ENCODE measurements at regions not wholly inside any gene's neighbourhood (a gene's known extent, or its start where the extent isn't known, plus 50 kb on each side); places are given as distances from the start of the nearest gene placed in this dataset.

- TF ChIP-seq ZNF281 (CRISPR knock-in tag; IDR thresholded peaks at IDR 0.05) (no peak), IRF2 (CRISPR knock-in tag; IDR thresholded peaks at IDR 0.05; ENCODE audit: borderline replicate concordance, low read depth) (no peak), ZMAT4 (CRISPR knock-in tag; IDR thresholded peaks at IDR 0.05) (no peak)
Observed at GRCh38 chr18:70645971-70646370, 357.1 kb downstream of the SOCS6 start (continued).

GRCh38 chr18:70643812-70644211, 355.0 kb downstream of the SOCS6 start:
- ATAC-seq (no peak), DNase-seq (ENCODE audit: low spot score) (no peak)
- H3K9me3 Mint-ChIP-seq, result peaks cover 82% of the 10 kb centered on the region
- H3K4me3 Mint-ChIP-seq, result no peak overlapping the region
- POLR2A ChIA-PET, result no interaction called here
- H3K27ac Mint-ChIP-seq, result no peak overlapping the region
- peaks cover 4% of the 10 kb centered on the region for H3K27me3 Mint-ChIP-seq (ENCODE audit: low read depth)
- H3K4me1 Mint-ChIP-seq, result no peaks in the 10 kb centered on the region
- peaks cover 74% of the 10 kb centered on the region for H3K36me3 Mint-ChIP-seq
- TF ChIP-seq ELF4 (CRISPR knock-in tag; IDR thresholded peaks at IDR 0.05; ENCODE audit: low read depth) (no peak), CREB1 (CRISPR knock-in tag; IDR thresholded peaks at IDR 0.05) (no peak), USF2 (CRISPR knock-in tag; IDR thresholded peaks at IDR 0.05) (no peak), HMGA2 (CRISPR knock-in tag; IDR thresholded peaks at IDR 0.05) (peak; percentile 92; the same call in 1 of the 2 replicates), SMAD4 (CRISPR knock-in tag; IDR thresholded peaks at IDR 0.05) (no peak), SMAD3 (CRISPR knock-in tag; IDR thresholded peaks at IDR 0.05; ENCODE audit: borderline replicate concordance) (no peak), TP53 (CRISPR knock-in tag; IDR thresholded peaks at IDR 0.05) (no peak)
- CTCF ChIA-PET, result no interaction called here

DNA sequence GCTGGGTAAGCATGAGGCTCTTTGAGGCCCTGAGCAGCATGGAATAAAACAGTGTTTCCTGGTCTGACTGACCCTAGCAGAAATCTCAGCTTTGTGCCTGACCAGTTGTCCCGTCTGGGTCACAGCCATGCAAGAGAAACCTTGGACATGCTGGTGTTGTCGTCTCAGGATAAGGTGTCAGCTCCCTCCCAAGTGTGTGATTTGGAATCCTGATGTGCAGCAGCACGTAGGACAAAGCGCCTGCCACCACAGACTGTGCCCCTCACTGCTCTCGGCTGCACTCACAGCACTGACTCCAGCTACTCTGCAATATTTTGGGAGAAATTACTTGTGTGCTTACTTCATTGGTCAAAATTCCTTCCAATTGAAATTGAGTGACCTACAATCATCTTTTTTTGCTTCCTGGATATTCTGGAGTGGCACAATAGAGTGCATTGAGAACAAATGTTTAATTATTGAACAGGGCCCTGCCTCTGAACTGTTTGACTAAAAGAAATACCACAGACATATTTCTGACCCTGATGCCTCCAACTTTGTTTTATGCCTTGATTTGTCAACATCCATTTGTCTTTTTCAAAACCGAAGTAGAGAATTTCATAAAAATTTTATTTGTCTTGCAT, 352.4 kb downstream of the SOCS6 start:
- Mint-ChIP-seq H3K4me3 (no peak overlapping the region), H3K36me3 (peaks cover 73% of the 10 kb centered on the region), H3K4me1 (no peaks in the 10 kb centered on the region), H3K9me3 (peaks cover 83% of the 10 kb centered on the region), H3K27ac (no peak overlapping the region), H3K27me3 (ENCODE audit: low read depth) (peaks cover 7% of the 10 kb centered on the region)
- ATAC-seq, result no peak
- TF ChIP-seq NFATC4 (CRISPR knock-in tag; IDR thresholded peaks at IDR 0.05) (no peak), NR3C1 (CRISPR knock-in tag; conservative IDR thresholded peaks at IDR 0.05; ENCODE audit: low read depth) (no peak), ZNF416 (CRISPR knock-in tag; IDR thresholded peaks at IDR 0.05) (no peak), SOX15 (CRISPR knock-in tag; IDR thresholded peaks at IDR 0.05) (no peak), SMAD3 (CRISPR knock-in tag; IDR thresholded peaks at IDR 0.05; ENCODE audit: borderline replicate concordance) (no peak), JAZF1 (CRISPR knock-in tag; IDR thresholded peaks at IDR 0.05) (no peak)
- TF ChIP-seq, protein P1, sequence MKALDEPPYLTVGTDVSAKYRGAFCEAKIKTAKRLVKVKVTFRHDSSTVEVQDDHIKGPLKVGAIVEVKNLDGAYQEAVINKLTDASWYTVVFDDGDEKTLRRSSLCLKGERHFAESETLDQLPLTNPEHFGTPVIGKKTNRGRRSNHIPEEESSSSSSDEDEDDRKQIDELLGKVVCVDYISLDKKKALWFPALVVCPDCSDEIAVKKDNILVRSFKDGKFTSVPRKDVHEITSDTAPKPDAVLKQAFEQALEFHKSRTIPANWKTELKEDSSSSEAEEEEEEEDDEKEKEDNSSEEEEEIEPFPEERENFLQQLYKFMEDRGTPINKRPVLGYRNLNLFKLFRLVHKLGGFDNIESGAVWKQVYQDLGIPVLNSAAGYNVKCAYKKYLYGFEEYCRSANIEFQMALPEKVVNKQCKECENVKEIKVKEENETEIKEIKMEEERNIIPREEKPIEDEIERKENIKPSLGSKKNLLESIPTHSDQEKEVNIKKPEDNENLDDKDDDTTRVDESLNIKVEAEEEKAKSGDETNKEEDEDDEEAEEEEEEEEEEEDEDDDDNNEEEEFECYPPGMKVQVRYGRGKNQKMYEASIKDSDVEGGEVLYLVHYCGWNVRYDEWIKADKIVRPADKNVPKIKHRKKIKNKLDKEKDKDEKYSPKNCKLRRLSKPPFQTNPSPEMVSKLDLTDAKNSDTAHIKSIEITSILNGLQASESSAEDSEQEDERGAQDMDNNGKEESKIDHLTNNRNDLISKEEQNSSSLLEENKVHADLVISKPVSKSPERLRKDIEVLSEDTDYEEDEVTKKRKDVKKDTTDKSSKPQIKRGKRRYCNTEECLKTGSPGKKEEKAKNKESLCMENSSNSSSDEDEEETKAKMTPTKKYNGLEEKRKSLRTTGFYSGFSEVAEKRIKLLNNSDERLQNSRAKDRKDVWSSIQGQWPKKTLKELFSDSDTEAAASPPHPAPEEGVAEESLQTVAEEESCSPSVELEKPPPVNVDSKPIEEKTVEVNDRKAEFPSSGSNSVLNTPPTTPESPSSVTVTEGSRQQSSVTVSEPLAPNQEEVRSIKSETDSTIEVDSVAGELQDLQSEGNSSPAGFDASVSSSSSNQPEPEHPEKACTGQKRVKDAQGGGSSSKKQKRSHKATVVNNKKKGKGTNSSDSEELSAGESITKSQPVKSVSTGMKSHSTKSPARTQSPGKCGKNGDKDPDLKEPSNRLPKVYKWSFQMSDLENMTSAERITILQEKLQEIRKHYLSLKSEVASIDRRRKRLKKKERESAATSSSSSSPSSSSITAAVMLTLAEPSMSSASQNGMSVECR (CRISPR knock-in tag; IDR thresholded peaks at IDR 0.05; ENCODE audit: borderline replicate concordance), result no peak
- TF ChIP-seq, protein P2, sequence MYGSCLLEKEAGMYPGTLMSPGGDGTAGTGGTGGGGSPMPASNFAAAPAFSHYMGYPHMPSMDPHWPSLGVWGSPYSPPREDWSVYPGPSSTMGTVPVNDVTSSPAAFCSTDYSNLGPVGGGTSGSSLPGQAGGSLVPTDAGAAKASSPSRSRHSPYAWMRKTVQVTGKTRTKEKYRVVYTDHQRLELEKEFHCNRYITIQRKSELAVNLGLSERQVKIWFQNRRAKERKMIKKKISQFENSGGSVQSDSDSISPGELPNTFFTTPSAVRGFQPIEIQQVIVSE (CRISPR knock-in tag; IDR thresholded peaks at IDR 0.05; ENCODE audit: borderline replicate concordance), result no peak
- ChIA-PET CTCF (no interaction called here), POLR2A (no interaction called here)
- DNase-seq (ENCODE audit: low spot score), result no peak
